PC-9 (cell line): ENCODE measurements at regions not wholly inside any gene's neighbourhood (a gene's known extent, or its start where the extent isn't known, plus 50 kb on each side); places are given as distances from the start of the nearest gene placed in this dataset.

Experiments used
- CTCF ChIP-seq: fragments of 200-600 bp; sonication (generic); conservative IDR thresholded peaks from 2 replicates; pipeline ENCODE4 v1.6.1; 2017; ENCODE audit warnings: mixed run types, antibody characterized with exemption, mild to moderate bottlenecking, moderate library complexity
- EZH2 ChIP-seq: fragments of 200-600 bp; sonication (generic); IDR thresholded peaks from 2 replicates; pipeline ENCODE4 v1.8.0; 2017; ENCODE audit warnings: antibody characterized with exemption, low read depth

GRCh38 chr5:124061068-124061430 is 549.1 kb downstream of the CSNK1G3 start:
- no peak for TF ChIP-seq CTCF
- TF ChIP-seq EZH2, result no peak
